Transverse colon (tissue), 4 donors: ENCODE measurements at regions not wholly inside any gene's neighbourhood (a gene's known extent, or its start where the extent isn't known, plus 50 kb on each side); places are given as distances from the start of the nearest gene placed in this dataset.

Experiments
- DNase-seq: peaks from one replicate; pipeline ENCODE4 v3.0.0-alpha.2; 2019
- H3K27ac ChIP-seq, 4 donors: fragments of 200-600 bp; sonication (generic); 2 replicates each; pipeline ENCODE4 v1.5.1; 2016 to 2018; ENCODE audit warnings: inconsistent platforms in 4 of 4
- H3K27me3 ChIP-seq: fragments of 200-600 bp; sonication (generic); 2 replicates; pipeline ENCODE4 v1.5.1; 2017; ENCODE audit warnings: inconsistent platforms
- H3K36me3 ChIP-seq, 4 donors: fragments of 200-600 bp; sonication (generic); 2 replicates each; pipeline ENCODE4 v1.5.1; 2017 to 2019; ENCODE audit warnings: inconsistent platforms in 4 of 4
- H3K4me1 ChIP-seq, 4 donors: fragments of 200-600 bp; sonication (generic); 2 replicates each; pipeline ENCODE4 v1.5.1; 2017 to 2020; ENCODE audit warnings: inconsistent platforms in 4 of 4
- H3K4me3 ChIP-seq, 4 donors: fragments of 200-600 bp; sonication (generic); 1 replicate in 1 of 4; 2 replicates in 3 of 4; pipeline versions ENCODE4 v1.5.1 to v1.6.1; 2017 to 2019; ENCODE audit warnings: inconsistent platforms in 4 of 4
- H3K9me3 ChIP-seq, 2 donors: fragments of 200-600 bp; sonication (generic); 2 replicates each; pipeline ENCODE4 v1.5.1; 2017 to 2019; ENCODE audit warnings: inconsistent platforms in 2 of 2
- EP300 ChIP-seq: sonication (generic); formaldehyde crosslinking; IDR thresholded peaks from one replicate; pipeline ENCODE4 v1.6.1; 2017; ENCODE audit warnings: antibody characterized with exemption, low read depth
- POLR2A ChIP-seq: fragments of 450-650 bp; IDR thresholded peaks from one replicate; pipeline ENCODE4 v1.6.1; 2016; ENCODE audit warnings: antibody characterized with exemption, mild to moderate bottlenecking, moderate library complexity
- POLR2AphosphoS5 ChIP-seq, 3 donors: sonication (generic); formaldehyde crosslinking; IDR thresholded peaks; one replicate each; pipeline ENCODE4 v1.6.1; 2016; ENCODE audit warnings: antibody characterized with exemption in 3 of 3
- WGBS, 2 donors: methylation state at CpG; one replicate each; pipeline ENCODE4 v1.1.5; 2018; ENCODE audit warnings: low coverage in 1 of 2; 5-methylcytosine and 5-hydroxymethylcytosine counted together
- in situ Hi-C, 4 donors: fragments of 200-750 bp; cut with MboI; loops; one replicate each; pipeline versions ENCODE4 v1.15.0 to v1.15.1; 2017; ENCODE audit warnings: low sequenced_read_pairs in 3 of 4, low pct_ligation_motif_present in 1 of 4, low pct_unique_long_range_greater_than_20kb in 1 of 4
- intact Hi-C: fragments of 100-400 bp; cut with DNase I; formaldehyde crosslinking; loops from one replicate; pipeline ENCODE4 v1.15.1; 2023; ENCODE audit warnings: low total_unique reads
- TF ChIP-seq, protein P1 (sequence below), 5 experiments: fragments of 200-600 bp in 3 of 5; fragments of 450-650 bp in 2 of 5; sonication (generic) in 3 of 5; IDR thresholded peaks; 1 replicate in 2 of 5; 2 replicates in 3 of 5; pipeline ENCODE4 v1.5.1; 2016 to 2017; ENCODE audit warnings: antibody characterized with exemption in 5 of 5, inconsistent platforms in 3 of 5, mild to moderate bottlenecking in 2 of 5, moderate library complexity in 1 of 5

GRCh38 chr3:46113608-46114007, 86.3 kb upstream of the XCR1 start:
- Histone ChIP-seq H3K27ac (peak overlapping the region in 2 of 4 donors; percentile 44 to 68), H3K36me3 (no peaks in the 10 kb centered on the region), H3K9me3 (no peaks in the 10 kb centered on the region), H3K27me3 (no peaks in the 10 kb centered on the region), H3K4me1 (peaks cover 0 to 31% (median 4%) of the 10 kb centered on the region in 4 donors), H3K4me3 (no peak overlapping the region)
- intact Hi-C loops, result no loop called here
- in situ Hi-C loops, result no loop called here
- TF ChIP-seq EP300, result no peak
- no peak for TF ChIP-seq POLR2A
- TF ChIP-seq POLR2AphosphoS5 (IDR thresholded peaks at IDR 0.05), result no peak
- TF ChIP-seq, protein P1, sequence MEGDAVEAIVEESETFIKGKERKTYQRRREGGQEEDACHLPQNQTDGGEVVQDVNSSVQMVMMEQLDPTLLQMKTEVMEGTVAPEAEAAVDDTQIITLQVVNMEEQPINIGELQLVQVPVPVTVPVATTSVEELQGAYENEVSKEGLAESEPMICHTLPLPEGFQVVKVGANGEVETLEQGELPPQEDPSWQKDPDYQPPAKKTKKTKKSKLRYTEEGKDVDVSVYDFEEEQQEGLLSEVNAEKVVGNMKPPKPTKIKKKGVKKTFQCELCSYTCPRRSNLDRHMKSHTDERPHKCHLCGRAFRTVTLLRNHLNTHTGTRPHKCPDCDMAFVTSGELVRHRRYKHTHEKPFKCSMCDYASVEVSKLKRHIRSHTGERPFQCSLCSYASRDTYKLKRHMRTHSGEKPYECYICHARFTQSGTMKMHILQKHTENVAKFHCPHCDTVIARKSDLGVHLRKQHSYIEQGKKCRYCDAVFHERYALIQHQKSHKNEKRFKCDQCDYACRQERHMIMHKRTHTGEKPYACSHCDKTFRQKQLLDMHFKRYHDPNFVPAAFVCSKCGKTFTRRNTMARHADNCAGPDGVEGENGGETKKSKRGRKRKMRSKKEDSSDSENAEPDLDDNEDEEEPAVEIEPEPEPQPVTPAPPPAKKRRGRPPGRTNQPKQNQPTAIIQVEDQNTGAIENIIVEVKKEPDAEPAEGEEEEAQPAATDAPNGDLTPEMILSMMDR (IDR thresholded peaks at IDR 0.05), result no peak
- no peak for DNase-seq
- 92 to 96% methylated on average over 4 of the region's 4 CpGs for WGBS, 2 donors

DNA sequence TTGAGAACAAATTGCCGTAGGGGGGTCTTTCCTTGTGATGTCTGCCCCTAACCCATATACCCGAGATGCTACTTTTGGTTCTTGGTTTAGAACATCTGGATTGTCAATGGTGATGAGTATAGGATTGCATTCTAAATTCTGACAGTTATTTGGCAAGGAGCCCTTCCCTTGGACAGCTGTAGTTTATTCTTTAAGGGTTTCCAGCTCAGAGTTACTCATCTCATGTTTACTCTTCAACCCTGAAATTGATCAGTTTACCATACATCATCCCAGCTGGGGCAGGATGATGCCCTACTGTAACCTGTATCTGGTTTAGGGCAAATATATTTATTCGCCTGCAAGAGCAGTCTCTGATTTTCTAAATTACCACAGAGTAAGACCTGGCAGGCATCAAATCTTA, 85.7 kb upstream of the XCR1 start:
- no peak overlapping the region for H3K4me3 ChIP-seq
- H3K9me3 ChIP-seq, result no peaks in the 10 kb centered on the region
- no peak for TF ChIP-seq POLR2A
- TF ChIP-seq, protein P1 (IDR thresholded peaks at IDR 0.05), result no peak
- no peak for TF ChIP-seq EP300
- TF ChIP-seq POLR2AphosphoS5 (IDR thresholded peaks at IDR 0.05), result no peak
- H3K4me1 ChIP-seq, result peaks cover 0 to 36% (median 4%) of the 10 kb centered on the region in 4 donors
- intact Hi-C loops (no loop called here), in situ Hi-C loops (no loop called here)
- H3K27me3 ChIP-seq, result no peaks in the 10 kb centered on the region
- H3K27ac ChIP-seq, result no peak overlapping the region
- H3K36me3 ChIP-seq, result no peaks in the 10 kb centered on the region
- WGBS, 2 donors, result 85 to 86% methylated on average over 2 to 3 of the region's 3 CpGs
- no peak for DNase-seq

DNA sequence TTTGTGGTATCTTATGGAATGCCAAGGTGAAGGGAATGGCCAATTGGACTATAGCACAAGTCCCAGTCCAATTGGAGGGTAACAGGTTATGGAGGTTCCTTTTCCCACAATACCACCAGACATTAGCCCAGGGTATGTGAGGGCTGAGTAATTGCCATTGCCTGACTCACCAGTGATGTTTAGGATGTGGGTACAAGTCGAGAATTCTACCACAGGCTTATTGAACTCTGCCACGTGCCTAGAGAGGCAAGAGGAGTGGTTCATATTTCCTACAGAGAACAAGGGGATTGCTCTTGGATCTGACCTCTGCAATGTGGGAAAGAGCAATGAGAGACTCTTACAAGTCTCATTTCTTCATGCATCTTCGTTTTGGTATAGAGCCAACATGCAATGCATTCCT, 85.0 kb upstream of the XCR1 start:
- H3K27ac ChIP-seq, result no peak overlapping the region
- H3K36me3 ChIP-seq, result no peaks in the 10 kb centered on the region
- no peaks in the 10 kb centered on the region for H3K9me3 ChIP-seq
- peaks cover 0 to 37% (median 4%) of the 10 kb centered on the region in 4 donors for H3K4me1 ChIP-seq
- in situ Hi-C loops (no loop called here), intact Hi-C loops (no loop called here)
- H3K27me3 ChIP-seq, result no peaks in the 10 kb centered on the region
- no peak overlapping the region for H3K4me3 ChIP-seq
- no peak for TF ChIP-seq EP300
- TF ChIP-seq POLR2AphosphoS5 (IDR thresholded peaks at IDR 0.05), result no peak
- TF ChIP-seq, protein P1 (IDR thresholded peaks at IDR 0.05), result no peak
- no peak for TF ChIP-seq POLR2A
- 50 to 85% methylated on average over 2 to 3 of the region's 3 CpGs for WGBS, 2 donors
- DNase-seq, result no peak

DNA sequence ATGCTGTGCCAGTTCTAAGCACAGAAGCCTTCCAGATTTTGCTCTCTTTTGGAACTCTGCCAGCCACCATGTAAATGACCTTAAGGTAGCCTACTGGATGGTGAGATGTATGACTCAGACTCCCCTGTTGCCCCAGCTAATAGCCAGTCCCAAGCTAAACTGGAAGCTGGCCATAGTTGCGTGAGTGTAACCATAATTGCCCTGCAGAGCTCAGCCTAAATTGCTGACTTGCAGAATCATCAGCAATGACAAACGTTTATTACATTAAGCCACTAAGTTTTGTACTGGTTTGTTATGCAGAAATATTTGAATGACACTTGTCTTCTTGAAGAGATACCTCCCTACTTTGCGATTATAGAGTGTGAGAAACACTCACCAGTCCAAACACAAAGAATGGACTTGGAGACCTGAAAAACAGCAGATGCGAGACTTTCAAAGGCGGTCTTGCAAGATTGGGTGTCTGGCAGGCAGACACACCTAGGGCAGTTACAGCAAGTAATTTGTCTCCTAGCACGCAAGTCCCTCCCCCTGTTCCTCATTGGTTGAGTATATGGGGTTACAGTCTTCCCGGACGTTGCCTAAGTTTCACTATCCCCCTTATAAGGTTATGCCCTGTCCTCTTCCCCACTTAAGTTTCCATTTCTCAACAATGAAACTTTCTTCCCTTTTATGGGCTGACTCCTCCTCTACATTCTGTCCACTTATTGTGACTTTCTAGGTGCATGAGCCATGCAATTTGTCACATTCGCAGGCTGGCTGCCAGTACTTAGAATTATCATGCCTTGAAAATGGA, 83.6 kb upstream of the XCR1 start:
- TF ChIP-seq POLR2AphosphoS5 (IDR thresholded peaks at IDR 0.05), result no peak
- TF ChIP-seq, protein P1 (IDR thresholded peaks at IDR 0.05), result no peak
- no peak for TF ChIP-seq EP300
- no peak for TF ChIP-seq POLR2A
- Histone ChIP-seq H3K9me3 (no peaks in the 10 kb centered on the region), H3K27me3 (no peaks in the 10 kb centered on the region), H3K4me1 (peaks cover 0 to 37% (median 4%) of the 10 kb centered on the region in 4 donors), H3K27ac (peak overlapping the region; percentile 17 to 58 (median 40)), H3K4me3 (no peak overlapping the region), H3K36me3 (no peaks in the 10 kb centered on the region)
- 40 to 59% methylated on average over 5 to 9 of the region's 9 CpGs for WGBS, 2 donors
- peak; percentile 54 for DNase-seq
- intact Hi-C loops, result no loop called here
- in situ Hi-C loops, result no loop called here
